NCI-H2196 treated with DMSO at 0.1 percent for 48 hours (cell line): ENCODE measurements at regions not wholly inside any gene's neighbourhood (a gene's known extent, or its start where the extent isn't known, plus 50 kb on each side); places are given as distances from the start of the nearest gene placed in this dataset.
A peak's percentile ranks its signal among the peaks of the same experiment; 100 is the strongest.
"Not testable (repeated sequence)": the region's sequence is repeated elsewhere in the genome, so short reads cannot be mapped to it uniquely, and the experiment has no call there.

Experiments used
- DNase-seq: peaks from one replicate; lab custom pipeline; 2025; ENCODE audit not compliant: unreplicated experiment; lab: John Stamatoyannopoulos, UW

DNA sequence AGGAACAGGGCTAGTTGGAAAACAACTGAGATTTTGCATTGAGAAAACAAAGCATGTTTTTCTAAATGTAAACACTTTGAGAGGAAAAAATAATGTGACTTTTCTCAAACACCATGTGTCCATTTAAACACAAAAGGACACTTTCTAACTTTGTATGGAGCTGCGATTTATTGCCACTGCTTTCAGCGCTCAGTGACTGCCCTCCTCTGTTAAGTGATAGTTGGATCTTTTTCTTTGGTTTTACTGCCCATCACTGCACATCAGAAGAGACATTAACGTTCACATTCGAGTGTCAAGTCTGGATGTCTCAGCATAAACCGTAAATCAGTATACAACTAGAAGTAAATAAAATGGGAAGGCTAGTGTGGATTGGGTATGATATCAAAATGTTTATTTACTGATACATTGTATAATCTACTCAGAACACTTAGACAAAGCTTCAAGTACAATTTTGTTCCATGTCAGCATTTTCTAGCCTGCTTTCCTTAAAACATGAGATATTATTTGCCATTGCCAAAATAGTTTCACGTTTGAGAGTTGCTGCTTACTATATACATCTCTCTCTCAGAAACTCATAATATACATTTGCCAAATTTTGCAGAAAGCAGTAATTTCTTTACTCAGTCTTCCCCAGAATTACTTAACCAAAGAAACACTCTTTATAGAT, 237.6 kb downstream of the IKZF2 start:
- no peak for DNase-seq

DNA sequence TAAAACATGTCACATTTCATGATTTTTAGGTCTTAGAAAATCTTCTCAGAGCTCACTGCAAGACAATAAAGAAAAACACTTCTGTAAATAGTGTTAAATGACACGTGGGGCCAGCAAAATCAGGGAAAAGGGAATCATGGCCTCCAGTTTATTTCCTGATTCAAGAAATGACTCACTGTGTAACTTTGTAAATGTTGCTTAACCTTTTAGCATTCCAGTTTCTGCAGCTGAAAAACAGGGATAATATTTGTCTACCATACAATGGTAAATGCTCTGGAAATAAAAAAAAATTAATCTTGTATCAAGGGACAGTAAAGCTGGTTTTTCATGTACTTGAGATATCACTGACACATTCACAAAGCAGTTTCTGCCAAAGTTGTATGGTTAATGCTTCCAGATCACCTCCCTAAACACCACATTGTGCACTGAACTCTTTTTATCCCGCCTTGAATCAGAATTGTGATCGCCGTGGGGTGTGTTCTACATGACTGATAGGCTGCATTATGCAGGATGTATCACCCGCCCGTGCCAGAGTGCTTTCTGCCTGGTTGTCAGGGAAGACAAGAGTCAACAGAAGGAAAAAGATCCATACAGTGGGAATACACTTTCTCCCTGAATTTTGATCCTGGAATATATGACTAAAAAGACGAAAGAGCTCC, 238.8 kb downstream of the IKZF2 start:
- DNase-seq, result no peak

DNA sequence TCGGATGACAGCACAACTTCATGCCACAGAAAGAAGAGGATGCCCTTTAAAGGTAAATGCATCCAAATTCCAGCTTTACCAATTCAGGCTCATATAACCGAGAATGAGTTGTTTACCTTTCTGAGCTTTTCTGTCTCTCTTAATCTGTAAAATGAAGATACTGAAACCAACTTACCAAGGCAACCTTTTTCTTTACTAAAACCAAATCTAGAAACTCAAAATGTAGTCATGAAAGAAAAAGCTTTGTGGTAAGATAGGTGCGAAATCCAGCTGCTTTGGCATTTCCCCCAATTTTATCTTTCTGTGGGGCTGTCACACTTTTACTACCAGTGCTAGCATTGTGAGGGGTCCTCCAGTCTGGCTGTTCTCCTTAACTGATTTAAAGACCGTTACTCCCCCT, 240.4 kb downstream of the IKZF2 start:
- no peak for DNase-seq

DNA sequence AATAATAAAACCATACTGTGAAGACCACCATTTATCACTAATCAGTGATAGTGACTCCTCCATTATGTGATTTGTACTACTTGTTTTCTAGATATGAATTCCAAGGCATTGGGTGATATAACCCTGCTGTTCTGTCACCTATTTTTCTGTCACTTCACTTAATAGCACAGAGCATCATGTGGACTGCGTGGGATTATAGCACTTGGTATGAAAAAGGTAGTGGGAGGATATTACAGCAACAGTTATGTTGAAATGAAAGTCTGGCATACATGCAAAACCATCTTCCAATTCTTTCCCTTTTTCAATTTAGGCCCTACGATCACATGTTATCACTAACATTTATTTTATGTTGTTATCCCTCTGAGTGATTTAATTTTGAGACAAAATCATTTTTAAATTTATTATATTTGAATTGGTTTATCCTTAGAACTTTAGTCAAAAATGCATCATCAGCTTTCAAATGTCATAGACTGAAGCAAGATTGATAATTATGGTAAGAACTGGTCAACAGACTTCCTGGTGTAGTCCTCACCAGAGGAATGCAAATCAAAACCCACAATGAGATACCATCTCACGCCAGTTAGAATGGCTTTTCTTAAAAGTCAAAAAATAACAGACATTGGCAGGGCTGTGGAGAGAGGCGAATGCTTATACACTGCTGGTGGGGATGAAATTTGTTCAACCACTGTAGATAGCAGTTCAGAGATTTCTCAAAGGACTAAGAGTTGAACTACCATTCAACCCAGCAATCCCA, 242.6 kb downstream of the IKZF2 start:
- no peak for DNase-seq

DNA sequence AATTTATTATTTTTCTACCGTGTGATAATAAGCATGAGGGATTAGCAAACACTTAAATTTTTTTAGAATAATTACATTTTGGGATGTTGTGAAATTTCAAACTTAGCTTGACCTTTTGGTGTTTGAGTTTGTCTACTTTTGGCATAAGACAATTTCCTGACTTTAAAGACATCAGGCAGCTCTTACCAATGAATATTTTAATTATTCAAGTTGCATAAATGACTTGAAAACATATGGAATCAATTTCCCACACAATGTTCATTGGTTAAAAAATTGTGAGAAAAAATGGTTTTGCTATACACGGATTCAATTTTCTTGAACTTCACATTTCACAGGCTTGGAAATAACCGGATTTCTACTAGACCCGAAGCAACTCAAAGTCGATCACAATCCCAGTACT, 243.4 kb downstream of the IKZF2 start:
- no peak for DNase-seq

DNA sequence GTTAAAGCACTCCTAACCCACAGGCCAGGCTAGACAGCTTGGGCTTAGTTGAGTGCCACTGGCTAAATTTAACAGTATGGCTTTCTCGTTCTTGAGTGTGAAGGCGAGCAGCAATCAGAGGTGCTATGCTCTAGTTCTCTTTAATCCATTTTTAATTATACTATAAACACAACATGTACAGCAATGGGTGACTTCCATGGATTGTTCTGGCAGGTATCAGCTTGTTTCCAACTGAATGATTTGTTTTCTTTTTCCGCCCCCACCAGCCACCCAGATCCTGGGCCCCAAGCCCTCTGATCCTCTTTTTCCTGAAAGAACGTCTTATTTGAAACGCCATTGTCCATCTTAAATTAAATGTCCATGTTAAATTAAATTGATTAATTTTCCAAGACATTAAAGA, 244.8 kb downstream of the IKZF2 start:
- no peak for DNase-seq

DNA sequence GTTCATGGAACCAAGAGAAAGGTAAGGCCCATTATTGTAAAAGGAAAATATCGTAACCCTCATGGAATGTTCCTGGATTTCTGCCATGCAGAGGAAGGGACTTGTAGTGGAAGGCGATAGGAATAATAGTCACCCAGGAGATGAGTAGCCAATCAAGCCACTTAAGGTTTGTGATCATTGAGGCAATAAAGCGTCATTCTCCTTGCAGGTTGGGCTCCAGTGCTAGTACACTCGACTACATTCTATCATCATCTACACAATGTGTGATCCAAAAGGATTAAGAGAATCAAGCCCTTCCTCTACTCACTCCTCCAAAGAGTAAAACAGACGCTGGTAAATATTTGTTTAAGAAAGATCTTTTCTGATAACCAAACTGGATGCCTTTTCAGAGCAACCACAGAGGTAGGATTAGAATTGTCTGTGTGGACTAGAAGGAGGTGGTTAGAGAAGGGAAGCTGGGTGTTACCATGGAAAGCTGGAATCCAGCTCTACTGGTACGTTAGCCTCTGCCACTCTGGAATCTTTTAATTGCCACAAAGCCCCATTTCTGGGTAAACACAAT, 245.7 kb downstream of the IKZF2 start:
- peak; percentile 65 for DNase-seq

DNA sequence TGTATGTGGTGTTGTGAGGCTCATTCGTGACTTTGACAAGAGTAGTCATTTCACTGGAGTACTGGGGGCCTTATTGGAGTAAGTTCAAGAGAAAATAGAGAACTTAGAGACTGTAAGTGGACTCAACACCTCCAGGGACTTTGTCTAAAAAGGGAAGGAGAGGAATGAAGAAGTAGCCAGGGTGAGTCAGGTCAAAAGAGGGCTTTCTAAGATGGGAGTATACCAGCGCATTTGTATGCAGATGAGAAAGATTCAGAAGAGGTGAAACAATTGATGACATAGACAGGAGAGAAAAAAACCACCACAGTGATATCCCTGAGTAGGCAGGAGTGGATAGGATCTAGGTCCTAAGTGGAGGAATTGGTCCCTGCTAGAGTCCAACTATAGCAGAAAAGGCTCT, 246.8 kb downstream of the IKZF2 start:
- no peak for DNase-seq

DNA sequence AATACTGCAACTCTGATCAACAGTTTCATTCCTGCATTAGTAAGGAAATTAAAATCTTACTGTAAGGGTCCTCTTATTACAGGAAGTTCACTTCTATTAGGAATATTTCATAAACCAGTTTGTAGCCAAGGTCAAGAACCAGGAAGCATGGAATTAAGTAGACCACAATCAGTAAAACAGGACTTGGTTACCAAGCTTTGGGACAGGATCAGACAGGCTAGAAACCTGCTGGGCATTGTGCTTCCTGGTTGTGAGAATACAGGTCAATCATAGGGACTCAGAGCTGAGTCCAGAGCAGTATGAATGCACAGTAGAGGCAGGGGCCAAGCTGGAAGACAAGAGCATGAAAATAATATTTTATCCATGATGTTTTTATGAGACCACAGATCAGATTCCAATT, 248.0 kb downstream of the IKZF2 start:
- DNase-seq, result no peak

DNA sequence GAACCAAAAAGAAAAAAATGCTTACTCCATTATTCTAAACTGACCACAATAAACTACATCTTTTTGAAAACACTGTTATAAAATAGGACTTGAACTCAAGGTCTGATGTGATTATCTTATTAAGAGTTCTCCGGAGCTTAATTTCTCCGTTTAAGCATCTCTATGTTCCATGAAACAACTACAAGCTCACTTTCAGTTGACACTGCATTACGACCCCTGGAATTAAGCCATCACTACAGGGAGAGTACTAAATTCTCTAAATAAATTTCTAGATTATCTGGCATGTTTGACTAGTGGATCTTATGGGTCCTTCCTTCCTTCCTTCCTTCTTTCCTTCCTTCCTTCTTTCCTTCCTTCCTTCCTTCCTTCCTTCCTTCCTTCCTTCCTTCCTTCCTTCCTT, 249.0 kb downstream of the IKZF2 start:
- no peak for DNase-seq

DNA sequence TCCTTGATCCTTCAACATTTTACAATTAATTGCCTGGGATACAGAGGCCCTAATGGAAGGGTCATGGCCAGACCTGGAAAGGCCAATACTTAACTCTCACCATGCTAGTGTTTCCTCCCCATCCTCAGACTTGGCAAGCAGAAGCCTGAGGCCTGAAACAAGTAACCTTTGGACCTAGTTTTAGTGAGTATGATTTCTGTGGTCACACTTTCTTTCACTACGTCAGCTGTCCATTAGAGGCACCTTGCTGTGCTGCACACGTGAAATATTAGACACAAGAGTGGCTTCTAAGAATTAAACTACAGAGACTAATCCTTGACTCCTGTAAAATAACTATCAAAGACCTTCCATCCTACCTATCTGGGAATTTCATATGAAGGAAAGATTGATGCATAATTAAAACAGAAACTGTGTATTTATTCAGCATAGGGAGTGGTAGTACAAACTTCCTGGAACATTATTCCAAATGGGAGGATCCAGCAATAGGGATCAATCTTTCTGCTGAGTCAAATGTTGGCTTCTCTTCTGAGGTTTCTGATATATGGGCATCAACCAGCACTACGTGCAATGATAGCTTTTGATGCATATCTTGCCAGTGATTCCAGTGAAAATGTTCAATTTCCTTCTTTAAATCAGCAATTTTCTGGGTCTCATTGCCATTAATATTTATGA, 249.7 kb downstream of the IKZF2 start:
- DNase-seq, result no peak

DNA sequence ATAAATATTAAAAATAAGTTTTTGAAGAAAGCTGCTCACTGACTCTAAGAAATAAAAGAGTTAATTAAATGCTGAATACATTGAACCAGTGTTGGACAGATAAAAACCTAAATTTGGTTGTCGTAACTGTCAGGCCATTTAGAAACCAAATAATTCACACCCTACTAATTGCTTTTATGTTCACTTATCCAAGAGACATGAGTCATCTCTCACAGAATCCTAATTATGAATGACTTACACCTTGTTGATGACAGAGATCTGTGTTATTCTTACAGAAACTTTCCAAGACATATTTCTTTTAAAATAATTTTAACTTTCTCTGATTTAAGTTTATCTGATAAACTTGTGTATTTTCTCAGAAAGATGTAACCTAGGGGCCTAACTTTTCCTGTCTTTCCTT, 250.7 kb downstream of the IKZF2 start:
- DNase-seq, result no peak

DNA sequence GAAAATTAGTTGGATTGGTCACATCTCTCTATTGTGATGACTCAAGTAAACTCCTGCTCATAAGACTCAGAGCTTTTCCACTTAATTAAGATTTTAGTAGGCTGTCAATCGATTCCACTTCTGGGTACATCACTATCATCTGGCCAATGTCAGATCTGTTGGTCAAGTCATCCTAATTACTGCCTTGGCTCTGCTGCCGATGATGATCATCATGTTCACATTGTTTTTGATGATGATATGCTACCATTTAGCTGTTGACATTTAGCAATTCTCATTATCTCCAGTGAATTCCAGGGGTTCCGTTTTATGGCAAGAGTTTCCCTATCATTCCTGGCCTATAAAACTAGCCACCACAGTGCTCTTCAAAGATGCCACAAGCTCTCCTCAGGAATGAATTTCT, 253.4 kb downstream of the IKZF2 start:
- DNase-seq, result no peak

DNA sequence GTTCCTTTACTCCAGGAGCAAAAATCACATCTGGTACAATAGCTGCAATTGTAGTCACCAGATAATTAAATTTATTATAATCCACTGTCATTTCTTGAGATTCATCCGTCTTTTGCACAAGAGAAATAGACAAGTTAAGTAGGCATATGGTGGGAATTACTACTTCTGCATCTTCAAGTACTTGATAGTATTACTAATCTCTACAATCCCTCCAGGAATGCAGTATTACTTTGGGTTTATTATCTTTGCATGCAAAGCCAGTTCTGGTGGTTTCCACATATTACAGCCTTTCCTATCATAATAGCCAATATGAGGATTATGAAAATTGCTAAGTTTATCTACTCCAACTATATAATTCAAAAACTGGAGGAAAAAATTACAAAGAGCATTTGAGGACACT, 254.1 kb downstream of the IKZF2 start:
- DNase-seq, result no peak

DNA sequence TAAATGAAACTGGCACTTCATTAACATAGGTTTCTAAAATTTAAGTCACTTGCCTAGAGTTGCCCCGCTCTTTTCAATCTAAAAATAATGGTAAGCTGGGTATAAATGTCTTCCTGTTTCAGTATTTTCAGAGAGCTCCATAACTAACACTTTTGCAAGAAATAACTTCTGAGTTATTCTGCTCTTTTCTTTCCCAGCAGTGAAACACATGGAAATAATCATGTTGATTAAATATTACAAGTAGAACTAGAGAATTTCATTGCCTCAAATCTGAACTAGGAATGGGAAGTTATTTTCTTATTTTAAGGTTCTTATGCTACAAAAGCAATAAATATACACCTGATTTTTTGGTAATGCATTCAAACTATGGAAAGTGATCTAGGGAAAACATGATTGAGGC, 257.4 kb downstream of the IKZF2 start:
- no peak for DNase-seq

DNA sequence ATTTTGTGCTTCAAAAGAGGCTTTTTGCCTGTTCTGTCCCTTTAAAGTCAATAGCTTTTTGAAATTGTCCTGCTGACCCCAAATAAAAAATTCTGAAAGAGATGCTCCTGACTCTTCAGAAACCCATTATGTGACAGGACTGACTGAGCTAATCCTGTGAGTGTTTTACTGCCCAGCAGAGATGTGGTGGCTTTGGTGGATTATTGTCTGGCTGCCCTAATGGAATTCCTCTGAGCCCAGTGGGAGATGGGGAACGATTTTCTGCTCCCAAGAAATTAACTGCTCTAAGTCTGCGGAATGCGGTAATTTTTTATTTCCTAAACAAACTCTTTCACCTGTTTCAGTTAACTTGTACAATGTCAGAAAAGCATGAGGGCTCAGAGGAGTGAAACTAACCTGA, 258.2 kb downstream of the IKZF2 start:
- no peak for DNase-seq

DNA sequence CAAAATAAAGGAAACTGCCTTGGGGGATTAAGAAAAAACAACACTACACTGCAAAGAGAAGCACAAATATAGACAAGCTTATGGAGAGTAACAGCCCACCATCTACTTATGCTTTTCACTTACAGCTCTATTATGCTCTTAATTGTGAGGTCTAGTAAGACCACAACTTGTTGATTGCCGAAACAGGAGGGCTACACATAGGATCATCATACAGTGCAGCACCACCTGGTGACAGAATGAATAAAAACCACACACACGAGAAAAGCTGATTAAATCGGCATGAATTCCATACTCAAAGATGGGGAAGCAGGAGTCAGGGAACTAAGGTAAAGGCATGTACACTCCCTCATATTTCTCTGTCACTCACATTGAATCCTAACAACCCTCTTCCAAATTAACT, 259.2 kb downstream of the IKZF2 start:
- DNase-seq, result no peak

DNA sequence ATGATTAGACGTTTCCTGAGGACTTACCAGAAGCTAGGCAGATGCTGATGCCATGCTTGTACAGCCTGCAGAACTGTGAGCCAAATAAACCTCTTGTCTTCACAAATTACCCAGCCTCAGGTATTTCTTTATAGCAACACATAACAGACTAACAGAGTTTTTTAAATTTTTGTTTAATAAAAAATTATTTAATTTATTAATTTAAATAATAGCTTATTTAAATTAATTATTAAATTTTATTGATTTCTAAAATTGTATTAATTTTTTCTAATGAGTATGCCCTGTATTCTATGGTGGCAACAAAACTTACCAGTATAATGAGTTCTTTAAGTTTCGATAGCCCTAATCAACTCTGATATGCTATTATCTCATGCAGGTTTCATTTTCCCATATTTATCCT, 259.8 kb downstream of the IKZF2 start:
- DNase-seq, result no peak

DNA sequence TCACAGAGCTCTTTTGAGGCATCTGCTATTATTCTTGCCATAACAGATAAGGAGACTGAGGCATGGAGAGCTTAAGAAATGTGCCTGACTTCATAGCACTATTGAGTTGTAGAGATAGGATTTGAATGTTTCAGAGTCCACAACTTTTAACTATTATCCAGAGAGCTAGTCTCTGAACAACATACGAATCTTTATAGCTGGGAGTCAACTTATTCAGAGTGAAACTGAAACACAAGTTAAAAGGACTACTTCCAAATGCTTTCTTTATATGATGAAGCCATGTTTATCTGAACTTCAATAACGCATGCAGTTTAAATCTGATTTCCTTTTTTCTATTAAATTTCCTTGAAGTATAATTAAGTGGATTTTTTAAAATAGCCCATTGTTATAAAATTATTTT, 268.8 kb downstream of the IKZF2 start:
- DNase-seq, result no peak

DNA sequence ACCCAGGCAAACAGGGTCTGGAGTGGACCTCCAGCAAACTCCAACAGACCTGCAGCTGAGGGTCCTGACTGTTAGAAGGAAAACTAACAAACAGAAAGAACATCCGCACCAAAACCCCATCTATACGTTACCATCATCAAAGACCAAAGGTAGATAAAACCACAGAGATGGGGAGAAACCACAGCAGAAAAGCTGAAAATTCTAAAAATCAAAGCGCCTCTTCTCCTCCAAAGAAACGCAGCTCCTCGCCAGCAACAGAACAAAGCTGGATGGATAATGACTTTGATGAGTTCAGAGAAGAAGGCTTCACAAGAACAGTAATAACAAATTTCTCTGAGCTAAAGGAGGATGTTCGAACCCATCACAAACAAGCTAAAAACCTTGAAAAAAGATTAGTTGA, 274.9 kb downstream of the IKZF2 start:
- not testable (repeated sequence) for DNase-seq

DNA sequence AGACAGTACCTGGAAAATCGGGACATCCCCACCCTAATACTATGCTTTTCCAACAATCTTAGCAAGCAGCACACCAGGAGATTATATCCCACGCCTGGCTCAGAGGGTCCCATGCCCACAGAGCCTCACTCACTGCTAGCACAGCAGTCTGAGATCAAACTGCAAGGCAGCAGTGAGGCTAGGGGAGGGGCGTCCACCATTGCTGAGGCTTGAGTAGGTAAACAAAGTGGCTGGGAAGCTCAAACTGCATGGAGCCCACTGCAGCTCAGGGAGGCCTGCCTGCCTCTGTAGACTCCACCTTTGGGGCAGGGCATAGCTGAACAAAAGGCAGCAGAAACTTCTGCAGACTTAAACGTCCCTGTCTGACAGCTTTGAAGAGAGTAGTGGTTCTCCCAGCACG, 275.5 kb downstream of the IKZF2 start:
- not testable (repeated sequence) for DNase-seq

DNA sequence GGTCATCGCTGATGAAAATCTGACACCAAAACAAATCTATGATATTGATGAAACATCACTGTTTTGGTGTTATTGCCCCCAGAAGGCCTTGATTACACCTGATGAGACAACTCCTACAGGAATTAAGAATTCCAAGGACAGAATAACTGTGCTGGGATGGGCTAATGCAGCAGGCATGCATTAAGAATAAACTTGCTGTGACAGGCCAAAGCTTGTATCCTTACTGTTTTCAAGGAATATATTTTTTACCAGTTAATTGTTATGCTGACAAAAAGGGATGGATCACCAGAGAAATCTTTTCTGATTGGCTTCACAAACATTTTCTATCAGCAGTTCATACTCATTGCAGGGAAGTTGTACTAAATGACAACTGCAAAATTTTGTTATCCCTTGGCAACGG, 278.2 kb downstream of the IKZF2 start:
- no peak for DNase-seq
